Stimulated activated CD4-positive, alpha-beta T cell treated with anti-CD3 and anti-CD28 coated beads, Interleukin-1b, Interleukin-23, amount 100 ng/mL, for 48 hours (primary cell): ENCODE measurements at regions not wholly inside any gene's neighbourhood (a gene's known extent, or its start where the extent isn't known, plus 50 kb on each side); places are given as distances from the start of the nearest gene placed in this dataset.
"Not testable (repeated sequence)": the region's sequence is repeated elsewhere in the genome, so short reads cannot be mapped to it uniquely, and the experiment has no call there.

Experiments used
- DNase-seq: peaks from one replicate; pipeline ENCODE4 v3.0.0-alpha.2; 2020

GRCh38 chr5:84961193-84961592, 576.5 kb upstream of the EDIL3 start:
- no peak for DNase-seq

GRCh38 chr5:84961903-84962302, 577.2 kb upstream of the EDIL3 start:
- no peak for DNase-seq

- no peak for DNase-seq
These were observed 598.4 kb upstream of the EDIL3 start for GRCh38 chr5:84983093-84983492.

GRCh38 chr5:84985148-84985547, 600.5 kb upstream of the EDIL3 start:
- no peak for DNase-seq

GRCh38 chr5:84986688-84987087, 602.0 kb upstream of the EDIL3 start:
- DNase-seq: no peak

- DNase-seq: no peak
These were observed 616.0 kb upstream of the EDIL3 start for GRCh38 chr5:85000671-85001070.

GRCh38 chr5:85002026-85002425, 617.3 kb upstream of the EDIL3 start:
- DNase-seq: not testable (repeated sequence)

- DNase-seq: no peak
These were observed 625.4 kb upstream of the EDIL3 start for GRCh38 chr5:85010014-85010562.

GRCh38 chr5:85017261-85017660, 632.6 kb upstream of the EDIL3 start:
- no peak for DNase-seq

- no peak for DNase-seq
These were observed 645.8 kb upstream of the EDIL3 start for GRCh38 chr5:85030316-85031084.

- no peak for DNase-seq
These were observed 664.3 kb upstream of the EDIL3 start for GRCh38 chr5:85049020-85049419.

GRCh38 chr5:85052826-85053225, 668.1 kb upstream of the EDIL3 start:
- DNase-seq: no peak

- no peak for DNase-seq
These were observed 685.3 kb upstream of the EDIL3 start for GRCh38 chr5:85069659-85070640.

- no peak for DNase-seq
These were observed 692.9 kb upstream of the EDIL3 start for GRCh38 chr5:85077581-85077980.

GRCh38 chr5:85096421-85096820, 711.7 kb upstream of the EDIL3 start:
- no peak for DNase-seq

- no peak for DNase-seq
These were observed 723.8 kb upstream of the EDIL3 start for GRCh38 chr5:85108471-85108870.

GRCh38 chr5:85109616-85110015, 724.9 kb upstream of the EDIL3 start:
- DNase-seq: no peak

GRCh38 chr5:85132269-85132668, 747.6 kb upstream of the EDIL3 start:
- no peak for DNase-seq

- DNase-seq: no peak
These were observed 755.8 kb upstream of the EDIL3 start for GRCh38 chr5:85140471-85140870.

GRCh38 chr5:85143138-85143537, 758.5 kb upstream of the EDIL3 start:
- no peak for DNase-seq

- DNase-seq: no peak
These were observed 764.0 kb upstream of the EDIL3 start for GRCh38 chr5:85148701-85149100.

GRCh38 chr5:85159395-85159794, 774.7 kb upstream of the EDIL3 start:
- DNase-seq: no peak

GRCh38 chr5:85168474-85168873, 783.8 kb upstream of the EDIL3 start:
- DNase-seq: no peak

GRCh38 chr5:85170183-85170582, 785.5 kb upstream of the EDIL3 start:
- DNase-seq: no peak
